Chondrocyte (in vitro differentiated cells): ENCODE measurements at regions not wholly inside any gene's neighbourhood (a gene's known extent, or its start where the extent isn't known, plus 50 kb on each side); places are given as distances from the start of the nearest gene placed in this dataset.
"Not testable (repeated sequence)": the region's sequence is repeated elsewhere in the genome, so short reads cannot be mapped to it uniquely, and the experiment has no call there.

Source experiments
- DNase-seq: peaks from one replicate; pipeline ENCODE4 v3.0.0; 2021; ENCODE audit warnings: mixed read lengths, low spot score
- H3K27ac Mint-ChIP-seq: one replicate; pipeline ENCODE4 v1.8.0; 2021; ENCODE audit warnings: mild to moderate bottlenecking, moderate library complexity, mixed read lengths; ENCODE audit not compliant: unreplicated experiment
- H3K27me3 Mint-ChIP-seq: 2 replicates; pipeline ENCODE4 v1.8.0; 2021; ENCODE audit warnings: low read depth, mixed read lengths
- H3K36me3 Mint-ChIP-seq: 2 replicates; pipeline ENCODE4 v1.8.0; 2021; ENCODE audit warnings: low read depth, mixed read lengths
- H3K4me1 Mint-ChIP-seq: 2 replicates; pipeline ENCODE4 v1.8.0; 2021; ENCODE audit warnings: low read depth, mild to moderate bottlenecking, mixed read lengths
- H3K4me3 Mint-ChIP-seq: one replicate; pipeline ENCODE4 v1.8.0; 2021; ENCODE audit warnings: mild to moderate bottlenecking, moderate library complexity, mixed read lengths; ENCODE audit not compliant: unreplicated experiment
- H3K9me3 Mint-ChIP-seq: 2 replicates; pipeline ENCODE4 v1.8.0; 2021; ENCODE audit warnings: low read depth, mixed read lengths
- CTCF ChIP-seq: fragments of 200-600 bp; sonication (generic); IDR thresholded peaks from 2 replicates; pipeline ENCODE4 v1.5.0; 2021; ENCODE audit warnings: antibody characterized with exemption, mild to moderate bottlenecking, moderate library complexity

- H3K9me3 Mint-ChIP-seq, result no peaks in the 10 kb centered on the region
- no peak overlapping the region for H3K4me3 Mint-ChIP-seq
- peaks cover 32% of the 10 kb centered on the region for H3K27me3 Mint-ChIP-seq
- no peak for DNase-seq
- H3K4me1 Mint-ChIP-seq, result no peaks in the 10 kb centered on the region
- no peak overlapping the region for H3K27ac Mint-ChIP-seq
- no peaks in the 10 kb centered on the region for H3K36me3 Mint-ChIP-seq
- TF ChIP-seq CTCF, result no peak
Observed at GRCh38 chr13:26855071-26855470, 94.5 kb upstream of the GPR12 start.

GRCh38 chr13:26853323-26853722, 92.7 kb upstream of the GPR12 start:
- Mint-ChIP-seq H3K27ac (no peak overlapping the region), H3K9me3 (no peaks in the 10 kb centered on the region), H3K4me1 (no peaks in the 10 kb centered on the region), H3K4me3 (no peak overlapping the region), H3K27me3 (peaks cover 38% of the 10 kb centered on the region), H3K36me3 (no peaks in the 10 kb centered on the region)
- TF ChIP-seq CTCF, result no peak
- no peak for DNase-seq

- Mint-ChIP-seq H3K36me3 (no peaks in the 10 kb centered on the region), H3K27ac (no peak overlapping the region), H3K27me3 (peaks cover 18% of the 10 kb centered on the region), H3K9me3 (peaks cover 3% of the 10 kb centered on the region), H3K4me3 (no peak overlapping the region), H3K4me1 (no peaks in the 10 kb centered on the region)
- DNase-seq, result no peak
- no peak for TF ChIP-seq CTCF
Observed at GRCh38 chr13:26847281-26847680, 86.7 kb upstream of the GPR12 start.

GRCh38 chr13:26845063-26845462, 84.5 kb upstream of the GPR12 start:
- peaks cover 19% of the 10 kb centered on the region for H3K27me3 Mint-ChIP-seq
- H3K36me3 Mint-ChIP-seq, H3K27ac Mint-ChIP-seq, H3K4me3 Mint-ChIP-seq, H3K4me1 Mint-ChIP-seq, H3K9me3 Mint-ChIP-seq, DNase-seq: not testable (repeated sequence)

GRCh38 chr13:26839682-26840081, 79.1 kb upstream of the GPR12 start:
- H3K4me1 Mint-ChIP-seq, result no peaks in the 10 kb centered on the region
- no peak overlapping the region for H3K27ac Mint-ChIP-seq
- H3K4me3 Mint-ChIP-seq, result no peak overlapping the region
- no peak for DNase-seq
- peaks cover 3% of the 10 kb centered on the region for H3K9me3 Mint-ChIP-seq
- H3K27me3 Mint-ChIP-seq, result peaks cover 31% of the 10 kb centered on the region
- no peak for TF ChIP-seq CTCF
- no peaks in the 10 kb centered on the region for H3K36me3 Mint-ChIP-seq

GRCh38 chr13:26838821-26839220, 78.2 kb upstream of the GPR12 start:
- no peak for TF ChIP-seq CTCF
- H3K4me3 Mint-ChIP-seq, result no peak overlapping the region
- no peaks in the 10 kb centered on the region for H3K36me3 Mint-ChIP-seq

More at GRCh38 chr13:26838821-26839220, 78.2 kb upstream of the GPR12 start:
- Mint-ChIP-seq H3K9me3 (no peaks in the 10 kb centered on the region), H3K27ac (no peak overlapping the region), H3K4me1 (no peaks in the 10 kb centered on the region), H3K27me3 (peaks cover 31% of the 10 kb centered on the region)
- no peak for DNase-seq
